ENCODE measurements at regions not wholly inside any gene's neighbourhood (a gene's known extent, or its start where the extent isn't known, plus 50 kb on each side); places are given as distances from the start of the nearest gene placed in this dataset.

DNA sequence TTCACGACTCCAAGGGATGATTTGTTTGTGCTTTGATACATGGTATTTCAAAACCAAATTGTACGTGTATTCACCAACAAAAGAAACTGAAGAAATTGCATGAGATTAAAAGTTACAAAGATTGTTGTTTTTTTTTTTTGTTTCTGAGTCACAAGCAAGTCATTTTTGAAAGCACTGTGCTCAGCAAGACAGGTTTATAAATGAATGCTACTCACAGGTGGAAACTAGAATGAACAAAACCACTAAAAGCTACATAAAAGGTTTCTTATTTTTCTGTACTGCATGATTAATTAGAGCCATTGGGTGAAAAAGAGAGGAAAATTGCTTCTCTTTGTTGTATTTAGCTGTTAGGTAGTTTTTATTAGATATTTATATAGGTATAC, 90.2 kb upstream of the RIPOR2 start:
- Histone ChIP-seq H3K9me3 (no peaks in the 10 kb centered on the region), H3K4me3 (no peak overlapping the region), H3K27ac (no peak overlapping the region), H3K4me1 (peaks cover 5% of the 10 kb centered on the region; the same call in 1 of the 3 replicates), H3K4me2 (no peak overlapping the region)
- WGBS (ENCODE audit: missing lambda C conversion rate): 63% methylated on average over 2 of the region's 2 CpGs
- ChIA-PET POLR2A (no interaction called here), CTCF (interaction anchor here (0.8 kb wide), 1 partner anchor 170 kb away, joined by 3 read pairs; no protein-coding TSS in a partner anchor)
- ATAC-seq (no peak), DNase-seq (ENCODE audit: low read depth in 1 of 2, low spot score in 1 of 2) (no peak), FAIRE-seq (no peak)
- TF ChIP-seq FOSL2 (IDR thresholded peaks at IDR 0.05) (no peak), FOSL2 (CRISPR knock-in tag; IDR thresholded peaks at IDR 0.05) (no peak), BHLHE40 (IDR thresholded peaks at IDR 0.05; ENCODE audit: low read depth, low read length) (no peak), RAD21 (conservative IDR thresholded peaks at IDR 0.05 in 1 of 2, IDR thresholded peaks at IDR 0.05 in 1 of 2) (no peak), CHD2 (IDR thresholded peaks at IDR 0.05; ENCODE audit: low read length, partially characterized antibody) (no peak), SREBF2 (IDR thresholded peaks at IDR 0.05) (no peak), RARB (CRISPR knock-in tag; IDR thresholded peaks at IDR 0.05) (no peak), KDM1A (IDR thresholded peaks at IDR 0.05; ENCODE audit: low read depth) (no peak), RCOR1 (IDR thresholded peaks at IDR 0.05; ENCODE audit: low read depth, low read length) (no peak), PHF8 (IDR thresholded peaks at IDR 0.05; ENCODE audit: borderline replicate concordance, low read depth) (no peak)
- TF ChIP-seq, protein P1, sequence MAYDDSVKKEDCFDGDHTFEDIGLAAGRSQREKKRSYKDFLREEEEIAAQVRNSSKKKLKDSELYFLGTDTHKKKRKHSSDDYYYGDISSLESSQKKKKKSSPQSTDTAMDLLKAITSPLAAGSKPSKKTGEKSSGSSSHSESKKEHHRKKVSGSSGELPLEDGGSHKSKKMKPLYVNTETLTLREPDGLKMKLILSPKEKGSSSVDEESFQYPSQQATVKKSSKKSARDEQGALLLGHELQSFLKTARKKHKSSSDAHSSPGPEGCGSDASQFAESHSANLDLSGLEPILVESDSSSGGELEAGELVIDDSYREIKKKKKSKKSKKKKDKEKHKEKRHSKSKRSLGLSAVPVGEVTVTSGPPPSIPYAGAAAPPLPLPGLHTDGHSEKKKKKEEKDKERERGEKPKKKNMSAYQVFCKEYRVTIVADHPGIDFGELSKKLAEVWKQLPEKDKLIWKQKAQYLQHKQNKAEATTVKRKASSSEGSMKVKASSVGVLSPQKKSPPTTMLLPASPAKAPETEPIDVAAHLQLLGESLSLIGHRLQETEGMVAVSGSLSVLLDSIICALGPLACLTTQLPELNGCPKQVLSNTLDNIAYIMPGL (CRISPR knock-in tag; IDR thresholded peaks at IDR 0.05; ENCODE audit: borderline replicate concordance): no peak

DNA sequence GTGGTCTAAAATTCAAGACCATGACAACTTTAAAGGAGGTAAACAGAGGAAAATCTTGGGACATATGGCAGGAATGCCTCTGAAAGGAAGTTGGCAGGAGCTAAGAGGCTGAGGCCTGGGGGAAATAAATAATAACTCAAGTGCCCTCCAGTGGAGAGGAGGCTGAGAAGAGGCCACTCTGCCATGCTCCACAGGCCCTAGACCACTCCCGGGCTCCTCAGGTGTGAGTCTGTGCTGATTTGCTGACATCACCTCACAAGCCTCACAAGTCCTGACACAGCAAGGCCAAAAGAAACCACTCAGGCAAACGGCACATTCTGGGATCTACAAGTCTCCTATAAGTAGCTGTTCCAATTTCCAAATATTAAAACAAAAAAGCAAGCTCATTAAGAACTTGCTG, 91.0 kb upstream of the RIPOR2 start:
- no peak overlapping the region for H3K4me2 ChIP-seq

DNA sequence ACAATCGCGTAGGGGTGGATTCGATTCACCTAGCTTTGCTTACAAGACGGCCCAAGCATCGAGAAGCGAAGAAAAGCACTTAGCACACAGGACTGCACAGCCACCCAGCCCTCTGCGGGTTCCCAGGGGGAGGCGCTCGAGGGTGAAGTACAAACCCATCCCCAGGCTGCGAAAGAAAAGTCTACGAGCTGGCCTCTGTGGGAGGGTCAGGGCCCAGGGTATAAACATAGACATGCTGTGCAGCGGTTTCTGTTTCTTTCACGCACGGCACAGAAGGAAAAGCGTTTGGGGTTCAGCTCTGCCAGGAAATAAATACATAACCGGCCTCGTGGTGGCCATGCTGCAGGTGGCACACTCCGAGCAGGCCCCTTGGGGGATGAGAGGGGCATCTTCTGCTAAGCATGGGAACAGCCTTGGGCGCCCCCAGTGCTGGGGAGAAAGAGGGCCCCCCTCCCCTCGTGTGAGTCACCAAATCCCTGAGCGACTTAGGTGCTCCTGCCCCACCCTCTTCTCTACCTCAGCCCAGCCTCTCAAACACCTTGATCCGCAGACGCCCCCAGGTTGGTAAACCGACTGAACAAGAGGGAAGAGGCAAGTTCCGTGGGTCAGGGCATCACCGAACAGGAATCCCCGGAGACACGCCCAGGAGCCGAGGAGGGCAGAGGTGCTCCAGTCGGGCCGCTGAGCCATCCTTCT, 91.6 kb upstream of the RIPOR2 start:
- ATAC-seq (no peak), DNase-seq (ENCODE audit: low read depth in 1 of 2, low spot score in 1 of 2) (no peak), FAIRE-seq (no peak)
- Histone ChIP-seq H3K9me3 (no peaks in the 10 kb centered on the region), H3K4me1 (0 out of 3 replicates have a peak, but pooled peaks cover under 1% of the 10 kb centered on the region), H3K4me3 (no peak overlapping the region), H3K4me2 (no peak overlapping the region), H3K27ac (no peak overlapping the region)
- ChIA-PET CTCF (interaction anchor here (1.3 kb wide), 1 partner anchor 9 kb away, joined by 3 read pairs; no protein-coding TSS in a partner anchor), POLR2A (no interaction called here)
- WGBS (ENCODE audit: missing lambda C conversion rate): 79% methylated on average over 24 of the region's 31 CpGs
- no peak for TF ChIP-seq TP53 (CRISPR knock-in tag; IDR thresholded peaks at IDR 0.05)
- TF ChIP-seq HOXA7 (CRISPR knock-in tag; IDR thresholded peaks at IDR 0.05): no peak
- TF ChIP-seq, protein P2, sequence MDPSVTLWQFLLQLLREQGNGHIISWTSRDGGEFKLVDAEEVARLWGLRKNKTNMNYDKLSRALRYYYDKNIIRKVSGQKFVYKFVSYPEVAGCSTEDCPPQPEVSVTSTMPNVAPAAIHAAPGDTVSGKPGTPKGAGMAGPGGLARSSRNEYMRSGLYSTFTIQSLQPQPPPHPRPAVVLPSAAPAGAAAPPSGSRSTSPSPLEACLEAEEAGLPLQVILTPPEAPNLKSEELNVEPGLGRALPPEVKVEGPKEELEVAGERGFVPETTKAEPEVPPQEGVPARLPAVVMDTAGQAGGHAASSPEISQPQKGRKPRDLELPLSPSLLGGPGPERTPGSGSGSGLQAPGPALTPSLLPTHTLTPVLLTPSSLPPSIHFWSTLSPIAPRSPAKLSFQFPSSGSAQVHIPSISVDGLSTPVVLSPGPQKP (IDR thresholded peaks at IDR 0.05; ENCODE audit: low read depth, low read length): no peak
- TF ChIP-seq EHF (CRISPR knock-in tag; IDR thresholded peaks at IDR 0.05): no peak
- TF ChIP-seq NPAS2 (CRISPR knock-in tag; IDR thresholded peaks at IDR 0.05; ENCODE audit: borderline replicate concordance): no peak
- no peak for TF ChIP-seq KDM5A (IDR thresholded peaks at IDR 0.05)
- TF ChIP-seq CBX2 (IDR thresholded peaks at IDR 0.05; ENCODE audit: borderline replicate concordance, low read depth): no peak
- TF ChIP-seq CBX8 (IDR thresholded peaks at IDR 0.05): no peak
- TF ChIP-seq ZC3H11A (IDR thresholded peaks at IDR 0.05): no peak
- TF ChIP-seq POLR2A (IDR thresholded peaks at IDR 0.05; ENCODE audit: low read length): no peak
- no peak for TF ChIP-seq PHF8 (IDR thresholded peaks at IDR 0.05; ENCODE audit: borderline replicate concordance, low read depth)
- TF ChIP-seq NR3C1 (IDR thresholded peaks at IDR 0.05): no peak
- no peak for TF ChIP-seq MAZ (IDR thresholded peaks at IDR 0.05; ENCODE audit: borderline replicate concordance, low read depth, low read length)

More for the DNA sequence above, 91.0 kb upstream of the RIPOR2 start:
- CTCF ChIA-PET: interaction anchor here (0.8 to 1.3 kb wide), 2 partner anchors 9 to 171 kb away, joined by 3 read pairs; no protein-coding TSS in a partner anchor
- FAIRE-seq (no peak), DNase-seq (ENCODE audit: low read depth in 1 of 2, low spot score in 1 of 2) (no peak), ATAC-seq (no peak)
- WGBS (ENCODE audit: missing lambda C conversion rate): 32% methylated on average over 2 of the region's 2 CpGs
- Histone ChIP-seq H3K9me3 (no peaks in the 10 kb centered on the region), H3K4me3 (no peak overlapping the region), H3K4me1 (peaks cover 5% of the 10 kb centered on the region; the same call in 1 of the 3 replicates), H3K27ac (no peak overlapping the region)
- TF ChIP-seq HOXB13 (CRISPR knock-in tag; IDR thresholded peaks at IDR 0.05; ENCODE audit: low read depth): no peak
- TF ChIP-seq, protein P3, sequence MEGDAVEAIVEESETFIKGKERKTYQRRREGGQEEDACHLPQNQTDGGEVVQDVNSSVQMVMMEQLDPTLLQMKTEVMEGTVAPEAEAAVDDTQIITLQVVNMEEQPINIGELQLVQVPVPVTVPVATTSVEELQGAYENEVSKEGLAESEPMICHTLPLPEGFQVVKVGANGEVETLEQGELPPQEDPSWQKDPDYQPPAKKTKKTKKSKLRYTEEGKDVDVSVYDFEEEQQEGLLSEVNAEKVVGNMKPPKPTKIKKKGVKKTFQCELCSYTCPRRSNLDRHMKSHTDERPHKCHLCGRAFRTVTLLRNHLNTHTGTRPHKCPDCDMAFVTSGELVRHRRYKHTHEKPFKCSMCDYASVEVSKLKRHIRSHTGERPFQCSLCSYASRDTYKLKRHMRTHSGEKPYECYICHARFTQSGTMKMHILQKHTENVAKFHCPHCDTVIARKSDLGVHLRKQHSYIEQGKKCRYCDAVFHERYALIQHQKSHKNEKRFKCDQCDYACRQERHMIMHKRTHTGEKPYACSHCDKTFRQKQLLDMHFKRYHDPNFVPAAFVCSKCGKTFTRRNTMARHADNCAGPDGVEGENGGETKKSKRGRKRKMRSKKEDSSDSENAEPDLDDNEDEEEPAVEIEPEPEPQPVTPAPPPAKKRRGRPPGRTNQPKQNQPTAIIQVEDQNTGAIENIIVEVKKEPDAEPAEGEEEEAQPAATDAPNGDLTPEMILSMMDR (IDR thresholded peaks at IDR 0.05): no peak
- TF ChIP-seq KDM1A (IDR thresholded peaks at IDR 0.05; ENCODE audit: low read depth): no peak
- TF ChIP-seq CBX2 (IDR thresholded peaks at IDR 0.05; ENCODE audit: borderline replicate concordance, low read depth): no peak
- TF ChIP-seq EP300 (IDR thresholded peaks at IDR 0.05): no peak
- no peak for TF ChIP-seq FOXS1 (CRISPR knock-in tag; IDR thresholded peaks at IDR 0.05)
- no peak for TF ChIP-seq NR3C1 (IDR thresholded peaks at IDR 0.05)
- TF ChIP-seq SMC3 (IDR thresholded peaks at IDR 0.05): no peak
- TF ChIP-seq, protein P2 (IDR thresholded peaks at IDR 0.05; ENCODE audit: low read depth, low read length): no peak
- POLR2A ChIA-PET: no interaction called here
